Loucy (cell line): ENCODE measurements at regions not wholly inside any gene's neighbourhood (a gene's known extent, or its start where the extent isn't known, plus 50 kb on each side); places are given as distances from the start of the nearest gene placed in this dataset.

Source experiments
- H2AFZ ChIP-seq: fragments of 200-600 bp; sonication (generic); 2 replicates; pipeline ENCODE4 v1.6.0; 2016; ENCODE audit warnings: antibody characterized with exemption, mild to moderate bottlenecking, low read length, moderate library complexity
- H3F3A ChIP-seq: fragments of 200-600 bp; 2 replicates; pipeline ENCODE4 v1.6.0; 2016; ENCODE audit warnings: antibody characterized with exemption, low read depth, mild to moderate bottlenecking
- H3K27me3 ChIP-seq: fragments of 200-600 bp; sonication (generic); 2 replicates; pipeline ENCODE4 v1.6.1; 2014; ENCODE audit warnings: low read length, mild to moderate bottlenecking; ENCODE audit not compliant: insufficient read depth, poor library complexity, severe bottlenecking
- H3K36me3 ChIP-seq: fragments of 200-600 bp; sonication (generic); 2 replicates; pipeline ENCODE4 v1.6.1; 2016; ENCODE audit warnings: low read length; ENCODE audit not compliant: insufficient read depth
- H3K4me1 ChIP-seq: fragments of 200-600 bp; sonication (generic); 2 replicates; pipeline ENCODE4 v1.5.1; 2014; ENCODE audit warnings: low read length, mild to moderate bottlenecking; ENCODE audit not compliant: insufficient read depth, poor library complexity, severe bottlenecking
- H3K4me2 ChIP-seq: fragments of 200-600 bp; sonication (generic); 2 replicates; pipeline ENCODE4 v1.6.0; 2014; ENCODE audit warnings: antibody characterized with exemption, low read length, low read depth, mild to moderate bottlenecking; ENCODE audit not compliant: poor library complexity, severe bottlenecking
- H3K4me3 ChIP-seq: fragments of 200-600 bp; sonication (generic); 2 replicates; pipeline ENCODE4 v1.5.1; 2014; ENCODE audit warnings: low read length, mild to moderate bottlenecking, mixed read lengths; ENCODE audit not compliant: poor library complexity, severe bottlenecking
- H3K79me2 ChIP-seq: fragments of 200-600 bp; sonication (generic); 2 replicates; pipeline ENCODE4 v1.6.1; 2014; ENCODE audit warnings: low read length; ENCODE audit not compliant: insufficient read depth
- H3K9ac ChIP-seq: fragments of 200-600 bp; sonication (generic); 2 replicates; pipeline ENCODE4 v1.6.0; 2014; ENCODE audit warnings: mild to moderate bottlenecking, low read depth, low read length, moderate library complexity; ENCODE audit not compliant: poor library complexity, severe bottlenecking
- H3K9me2 ChIP-seq: fragments of 200-600 bp; sonication (generic); replicated peaks from 2 replicates; pipeline ENCODE4 v1.6.1; 2016; ENCODE audit warnings: low read depth, low read length, mixed read lengths
- H3K9me3 ChIP-seq: fragments of 200-600 bp; sonication (generic); 2 replicates; pipeline ENCODE4 v1.6.1; 2014; ENCODE audit warnings: mild to moderate bottlenecking, antibody characterized with exemption, low read length, low read depth; ENCODE audit not compliant: insufficient read depth
- H4K20me1 ChIP-seq: fragments of 200-600 bp; sonication (generic); 2 replicates; pipeline ENCODE4 v1.6.0; 2014; ENCODE audit warnings: antibody characterized with exemption, low read length, mild to moderate bottlenecking; ENCODE audit not compliant: insufficient read depth, poor library complexity, severe bottlenecking
- CTCF ChIP-seq: fragments of 200-600 bp; sonication (generic); conservative IDR thresholded peaks from 2 replicates; pipeline ENCODE4 v1.5.1; 2014; ENCODE audit warnings: mild to moderate bottlenecking, antibody characterized with exemption, low read length
- EZH2phosphoT487 ChIP-seq: fragments of 200-600 bp; IDR thresholded peaks from 2 replicates; pipeline ENCODE4 v1.6.1; 2018; ENCODE audit warnings: antibody characterized with exemption, mild to moderate bottlenecking, moderate library complexity, borderline replicate concordance

DNA sequence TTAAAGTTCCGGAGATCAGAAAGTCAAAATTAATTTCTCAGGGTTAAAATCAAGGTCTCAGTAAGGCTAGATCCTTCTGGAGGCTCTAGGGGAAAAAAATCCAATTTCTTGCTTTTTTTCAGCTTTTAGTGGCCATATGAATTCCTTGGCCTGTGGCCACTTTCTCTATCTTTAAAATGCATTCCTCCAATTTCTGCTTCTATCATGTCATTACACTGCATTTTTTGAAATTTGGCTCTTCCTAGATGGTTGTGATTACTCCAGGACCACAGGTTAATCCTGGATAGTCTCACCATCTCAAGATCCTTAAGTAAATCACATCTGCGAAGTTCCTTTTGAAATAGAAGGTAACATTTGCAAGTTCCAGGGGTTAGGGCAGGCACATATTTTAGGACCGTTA, 1294.9 kb upstream of the CITED2 start:
- no peak overlapping the region for H2AFZ ChIP-seq

DNA sequence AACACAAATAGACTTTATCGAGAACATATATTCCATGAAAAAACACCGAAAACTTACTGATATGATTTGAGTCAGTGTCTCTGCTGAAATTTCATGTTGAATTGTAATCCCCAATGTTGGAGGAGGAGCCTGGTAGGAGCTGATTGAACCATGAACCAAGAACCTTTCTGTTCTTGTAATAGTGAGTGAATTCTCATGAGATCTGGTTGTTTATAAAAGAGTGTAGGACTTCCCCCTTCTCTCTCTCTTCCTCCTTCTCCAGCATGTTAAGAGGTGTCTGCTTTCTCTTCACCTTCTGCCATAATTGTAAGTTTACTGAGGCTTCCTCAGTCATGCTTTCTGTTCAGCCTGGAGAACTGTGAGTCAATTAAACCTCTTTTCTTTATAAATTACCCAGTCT, 1289.3 kb upstream of the CITED2 start:
- no peaks in the 10 kb centered on the region for H3K27me3 ChIP-seq
- H3K9me3 ChIP-seq, result no peaks in the 10 kb centered on the region
- H4K20me1 ChIP-seq, result no peaks in the 10 kb centered on the region
- H2AFZ ChIP-seq, result no peak overlapping the region
- no peaks in the 10 kb centered on the region for H3K79me2 ChIP-seq
- no peaks in the 10 kb centered on the region for H3F3A ChIP-seq
- H3K36me3 ChIP-seq, result no peaks in the 10 kb centered on the region
- H3K9ac ChIP-seq, result no peak overlapping the region
- H3K4me3 ChIP-seq, result no peak overlapping the region
- no peaks in the 10 kb centered on the region for H3K4me1 ChIP-seq
- H3K4me2 ChIP-seq, result no peak overlapping the region
- H3K9me2 ChIP-seq, result no peaks in the 10 kb centered on the region
- TF ChIP-seq CTCF (no peak), EZH2phosphoT487 (no peak)

More for the DNA sequence above, 1294.9 kb upstream of the CITED2 start:
- Histone ChIP-seq H3K9me3 (no peaks in the 10 kb centered on the region), H4K20me1 (no peaks in the 10 kb centered on the region), H3K27me3 (no peaks in the 10 kb centered on the region), H3K9me2 (no peaks in the 10 kb centered on the region), H3K4me2 (no peak overlapping the region), H3K36me3 (no peaks in the 10 kb centered on the region), H3K4me1 (no peaks in the 10 kb centered on the region), H3K4me3 (no peak overlapping the region), H3K9ac (no peak overlapping the region), H3F3A (no peaks in the 10 kb centered on the region), H3K79me2 (no peaks in the 10 kb centered on the region)
- no peak for TF ChIP-seq CTCF
- TF ChIP-seq EZH2phosphoT487, result no peak

- no peak for TF ChIP-seq CTCF
- TF ChIP-seq EZH2phosphoT487, result no peak
- H3K36me3 ChIP-seq, result no peaks in the 10 kb centered on the region
- H3K9me2 ChIP-seq, result no peaks in the 10 kb centered on the region
- no peak overlapping the region for H3K4me3 ChIP-seq
- no peaks in the 10 kb centered on the region for H4K20me1 ChIP-seq
- no peaks in the 10 kb centered on the region for H3K27me3 ChIP-seq
- no peaks in the 10 kb centered on the region for H3K79me2 ChIP-seq
- no peak overlapping the region for H2AFZ ChIP-seq
- H3K4me1 ChIP-seq, result no peaks in the 10 kb centered on the region
- no peak overlapping the region for H3K4me2 ChIP-seq
- H3K9me3 ChIP-seq, result no peaks in the 10 kb centered on the region
- H3F3A ChIP-seq, result no peaks in the 10 kb centered on the region
- H3K9ac ChIP-seq, result no peak overlapping the region
These were observed 1288.6 kb upstream of the CITED2 start for GRCh38 chr6:140663094-140663493.
